Spleen (tissue), 7 donors: ENCODE measurements at regions not wholly inside any gene's neighbourhood (a gene's known extent, or its start where the extent isn't known, plus 50 kb on each side); places are given as distances from the start of the nearest gene placed in this dataset.

Experiments
- POLR2A ChIP-seq, 3 donors: fragments of 450-650 bp; IDR thresholded peaks; one replicate each; pipeline ENCODE4 v1.5.1; 2017; ENCODE audit warnings: antibody characterized with exemption in 3 of 3, mild to moderate bottlenecking in 1 of 3
- POLR2AphosphoS5 ChIP-seq, 3 donors: sonication (generic); formaldehyde crosslinking; IDR thresholded peaks; one replicate each; pipeline ENCODE4 v1.5.1; 2017; ENCODE audit warnings: antibody characterized with exemption in 3 of 3
- TF ChIP-seq, protein P1 (sequence below), 11 experiments: fragments of 200-600 bp in 7 of 11; fragments of 450-650 bp in 4 of 11; sonication (generic) in 4 of 11; IDR thresholded peaks in 8 of 11; conservative IDR thresholded peaks in 3 of 11; 1 replicate in 7 of 11; 2 replicates in 4 of 11; pipeline versions ENCODE4 v1.4.0 to v1.8.0; 2016 to 2021; ENCODE audit warnings: antibody characterized with exemption in 11 of 11, inconsistent platforms in 4 of 11, mild to moderate bottlenecking in 1 of 11
- donor health status: DM: no; HTN: no; CAD: no; lungs with moderate emphysema.
- donor health status: DM: no; HTN: no; CAD: no.
- donor health status: DM: no; HTN: no; CAD: no.

DNA sequence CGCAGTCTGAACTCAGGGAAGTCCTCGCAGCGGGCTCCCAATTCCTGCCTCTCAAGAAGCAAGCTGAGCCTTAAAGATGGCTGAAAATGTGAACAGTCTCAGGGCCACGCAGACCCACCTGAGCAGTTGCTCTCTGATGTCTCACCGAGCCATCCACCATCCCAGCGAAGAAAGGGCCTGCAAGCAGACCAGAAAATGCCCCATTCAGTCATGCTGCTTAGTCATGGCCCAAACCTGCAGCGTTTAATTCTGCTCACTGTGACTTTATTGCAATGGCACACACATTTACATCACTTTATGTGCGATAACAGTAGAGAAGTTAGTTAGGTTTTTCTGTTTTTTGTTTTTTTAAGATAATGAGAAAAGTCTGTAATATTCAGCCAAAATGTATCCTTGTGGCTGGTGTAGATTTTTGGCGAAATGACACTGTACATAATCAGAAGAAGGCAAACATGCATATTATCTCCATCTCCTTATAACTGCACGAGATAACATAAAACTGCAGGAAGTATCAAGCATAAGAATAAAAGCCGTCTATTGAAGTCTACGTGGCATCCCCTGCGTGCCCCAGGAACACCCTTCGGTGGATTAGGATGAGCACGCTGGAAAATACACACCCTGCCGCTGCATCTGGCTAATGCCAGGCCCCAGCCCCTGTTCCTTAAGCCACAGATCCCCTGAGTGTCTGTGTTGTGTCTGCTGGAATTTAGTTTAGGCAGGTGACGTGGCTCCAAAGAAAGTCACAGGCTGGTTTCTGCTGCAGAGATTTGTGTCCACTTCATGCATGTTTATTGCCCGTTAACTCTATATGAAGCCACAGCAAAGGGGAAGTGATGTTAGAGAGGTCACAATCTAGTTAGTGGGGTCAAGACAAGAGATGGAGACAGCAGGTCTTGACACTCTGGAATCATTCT, 119.8 kb upstream of the IRF2BP2 start:
- TF ChIP-seq, protein P1, sequence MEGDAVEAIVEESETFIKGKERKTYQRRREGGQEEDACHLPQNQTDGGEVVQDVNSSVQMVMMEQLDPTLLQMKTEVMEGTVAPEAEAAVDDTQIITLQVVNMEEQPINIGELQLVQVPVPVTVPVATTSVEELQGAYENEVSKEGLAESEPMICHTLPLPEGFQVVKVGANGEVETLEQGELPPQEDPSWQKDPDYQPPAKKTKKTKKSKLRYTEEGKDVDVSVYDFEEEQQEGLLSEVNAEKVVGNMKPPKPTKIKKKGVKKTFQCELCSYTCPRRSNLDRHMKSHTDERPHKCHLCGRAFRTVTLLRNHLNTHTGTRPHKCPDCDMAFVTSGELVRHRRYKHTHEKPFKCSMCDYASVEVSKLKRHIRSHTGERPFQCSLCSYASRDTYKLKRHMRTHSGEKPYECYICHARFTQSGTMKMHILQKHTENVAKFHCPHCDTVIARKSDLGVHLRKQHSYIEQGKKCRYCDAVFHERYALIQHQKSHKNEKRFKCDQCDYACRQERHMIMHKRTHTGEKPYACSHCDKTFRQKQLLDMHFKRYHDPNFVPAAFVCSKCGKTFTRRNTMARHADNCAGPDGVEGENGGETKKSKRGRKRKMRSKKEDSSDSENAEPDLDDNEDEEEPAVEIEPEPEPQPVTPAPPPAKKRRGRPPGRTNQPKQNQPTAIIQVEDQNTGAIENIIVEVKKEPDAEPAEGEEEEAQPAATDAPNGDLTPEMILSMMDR (IDR thresholded peaks at IDR 0.05 in 8 of 11, conservative IDR thresholded peaks at IDR 0.05 in 3 of 11), result no peak
- no peak for TF ChIP-seq POLR2A (IDR thresholded peaks at IDR 0.05)
- TF ChIP-seq POLR2AphosphoS5 (IDR thresholded peaks at IDR 0.05), result no peak
